ENCODE measurements at regions not wholly inside any gene's neighbourhood (a gene's known extent, or its start where the extent isn't known, plus 50 kb on each side); places are given as distances from the start of the nearest gene placed in this dataset.

GRCh38 chr6:48240287-48240686 is 129.3 kb upstream of the PTCHD4 start:
- no peaks in the 10 kb centered on the region for H3K27me3 ChIP-seq
- no peak overlapping the region for H3K4me3 ChIP-seq
- H3K36me3 ChIP-seq = no peaks in the 10 kb centered on the region
- no peak overlapping the region for H3K27ac ChIP-seq
- no peaks in the 10 kb centered on the region for H3K4me1 ChIP-seq
- intact Hi-C loops (cut with DNase I; ENCODE audit: low total_unique reads) = no loop called here
- H3K9me3 ChIP-seq = peaks cover 0 to 10% (median 0%) of the 10 kb centered on the region in 3 donors
- DNase-seq = no peak
- TF ChIP-seq CTCF (IDR thresholded peaks at IDR 0.05) = no peak

- intact Hi-C loops (cut with DNase I; ENCODE audit: low total_unique reads) = no loop called here
Measured at GRCh38 chr6:48236375-48236774, 125.4 kb upstream of the PTCHD4 start.

GRCh38 chr6:48233063-48233462 is 122.1 kb upstream of the PTCHD4 start:
- H3K4me1 ChIP-seq = no peaks in the 10 kb centered on the region
- H3K27ac ChIP-seq = no peak overlapping the region
- no peaks in the 10 kb centered on the region for H3K36me3 ChIP-seq
- H3K4me3 ChIP-seq = no peak overlapping the region
- H3K9me3 ChIP-seq = peaks cover 0 to 10% (median 0%) of the 10 kb centered on the region in 3 donors
- no peak for DNase-seq
- intact Hi-C loops (cut with DNase I; ENCODE audit: low total_unique reads) = no loop called here
- no peaks in the 10 kb centered on the region for H3K27me3 ChIP-seq
- TF ChIP-seq CTCF (IDR thresholded peaks at IDR 0.05) = no peak

More at GRCh38 chr6:48236375-48236774, 125.4 kb upstream of the PTCHD4 start:
- H3K36me3 ChIP-seq = no peaks in the 10 kb centered on the region
- TF ChIP-seq CTCF (IDR thresholded peaks at IDR 0.05) = no peak
- DNase-seq = no peak
- H3K4me1 ChIP-seq = no peaks in the 10 kb centered on the region
- H3K4me3 ChIP-seq = no peak overlapping the region
- H3K27me3 ChIP-seq = no peaks in the 10 kb centered on the region
- H3K9me3 ChIP-seq = peaks cover 0 to 10% (median 0%) of the 10 kb centered on the region in 3 donors
- H3K27ac ChIP-seq = no peak overlapping the region

GRCh38 chr6:48229841-48230240 is 118.8 kb upstream of the PTCHD4 start:
- no peak overlapping the region for H3K27ac ChIP-seq
- H3K4me3 ChIP-seq = no peak overlapping the region
- DNase-seq = no peak
- no peaks in the 10 kb centered on the region for H3K27me3 ChIP-seq
- H3K36me3 ChIP-seq = no peaks in the 10 kb centered on the region
- intact Hi-C loops (cut with DNase I; ENCODE audit: low total_unique reads) = no loop called here
- H3K9me3 ChIP-seq = no peaks in the 10 kb centered on the region
- no peak for TF ChIP-seq CTCF (IDR thresholded peaks at IDR 0.05)
- no peaks in the 10 kb centered on the region for H3K4me1 ChIP-seq

GRCh38 chr6:48222241-48222640 is 111.2 kb upstream of the PTCHD4 start:
- TF ChIP-seq CTCF (IDR thresholded peaks at IDR 0.05) = no peak
- DNase-seq = no peak
- no peaks in the 10 kb centered on the region for H3K4me1 ChIP-seq

More at GRCh38 chr6:48222241-48222640, 111.2 kb upstream of the PTCHD4 start:
- H3K4me3 ChIP-seq = no peak overlapping the region
- no peaks in the 10 kb centered on the region for H3K36me3 ChIP-seq
- no peaks in the 10 kb centered on the region for H3K9me3 ChIP-seq
- no peaks in the 10 kb centered on the region for H3K27me3 ChIP-seq
- no peak overlapping the region for H3K27ac ChIP-seq
- intact Hi-C loops (cut with DNase I; ENCODE audit: low total_unique reads) = no loop called here
